ENCODE measurements at regions not wholly inside any gene's neighbourhood (a gene's known extent, or its start where the extent isn't known, plus 50 kb on each side); places are given as distances from the start of the nearest gene placed in this dataset.

GRCh38 chr13:58876473-58876872, 1244.9 kb downstream of the PCDH17 start:
- TF ChIP-seq CTCF (IDR thresholded peaks at IDR 0.05) (no peak), POLR2AphosphoS5 (IDR thresholded peaks at IDR 0.05) (no peak)

Measured in prostate gland (tissue), 2 donors.